SK-N-SH (cell line): ENCODE measurements at regions not wholly inside any gene's neighbourhood (a gene's known extent, or its start where the extent isn't known, plus 50 kb on each side); places are given as distances from the start of the nearest gene placed in this dataset.

Experiments
- CTCF ChIA-PET: fragments of 300-600, 350-600 bp; formaldehyde crosslinking; extraction: SDS; loops from one replicate; lab custom pipeline; 2021; lab: Yijun Ruan, JAX
- POLR2A ChIA-PET: fragments of 350-600 bp; sonication (Branson Sonifier 250); formaldehyde crosslinking; extraction: SDS; loops from one replicate; lab custom pipeline; 2020; ENCODE audit warnings: antibody characterized with exemption, inconsistent platforms; lab: Yijun Ruan, JAX
- DNase-seq: peaks from one replicate; pipeline ENCODE4 v3.0.0; 2012
- H2AFZ ChIP-seq: fragments of 200-600 bp; sonication (generic); 2 replicates; pipeline ENCODE4 v1.8.1; 2016; ENCODE audit warnings: antibody characterized with exemption, mild to moderate bottlenecking, low read depth
- H3F3A ChIP-seq: fragments of 200-600 bp; sonication (generic); replicated peaks from 2 replicates; pipeline ENCODE3; 2016; ENCODE audit warnings: antibody characterized with exemption, mild to moderate bottlenecking; ENCODE audit not compliant: insufficient read depth
- H3K27ac ChIP-seq, 2 experiments: fragments of 200-500 bp in 1 of 2; fragments of 200-600 bp in 1 of 2; sonication (Bioruptor generic) in 1 of 2; sonication (generic), shearing (Covaris generic) in 1 of 2; 2 replicates each; pipeline versions ENCODE4 v1.5.1 to v1.6.1; 2014 to 2016; ENCODE audit warnings: low read depth in 2 of 2, inconsistent platforms in 1 of 2, low read length in 1 of 2, mild to moderate bottlenecking in 1 of 2, mixed read lengths in 1 of 2
- H3K27me3 ChIP-seq: fragments of 200-600 bp; sonication (generic), shearing (Covaris generic); 2 replicates; pipeline ENCODE4 v1.6.1; 2016; ENCODE audit warnings: mixed run types; ENCODE audit not compliant: insufficient read depth
- H3K36me3 ChIP-seq, 2 experiments: fragments of 200-500 bp in 1 of 2; fragments of 200-600 bp in 1 of 2; sonication (Bioruptor generic) in 1 of 2; sonication (generic) in 1 of 2; replicated peaks in 1 of 2; 2 replicates each; pipeline versions ENCODE3 to v1.5.1; 2014 to 2016; ENCODE audit warnings: low read length in 1 of 2, mild to moderate bottlenecking in 1 of 2; ENCODE audit not compliant: insufficient read depth in 2 of 2, control insufficient read depth in 1 of 2
- H3K4me1 ChIP-seq, 2 experiments: fragments of 200-500 bp in 1 of 2; fragments of 200-600 bp in 1 of 2; sonication (Bioruptor generic) in 1 of 2; sonication (generic), shearing (Covaris generic) in 1 of 2; 2 replicates each; pipeline versions ENCODE4 v1.5.1 to v1.6.1; 2014 to 2016; ENCODE audit warnings: low read depth in 1 of 2, low read length in 1 of 2, mixed run types in 1 of 2; ENCODE audit not compliant: insufficient read depth in 2 of 2, control insufficient read depth in 1 of 2
- H3K4me2 ChIP-seq: fragments of 200-600 bp; sonication (generic), shearing (Covaris generic); 2 replicates; pipeline ENCODE4 v1.6.1; 2017; ENCODE audit warnings: mixed run types
- H3K4me3 ChIP-seq, 2 experiments: fragments of 200-500 bp in 1 of 2; fragments of 200-600 bp in 1 of 2; sonication (Bioruptor generic) in 1 of 2; sonication (generic), shearing (Covaris generic) in 1 of 2; 2 replicates each; pipeline versions ENCODE4 v1.5.1 to v1.8.1; 2014 to 2016; ENCODE audit warnings: low read depth in 2 of 2, inconsistent platforms in 1 of 2, low read length in 1 of 2, mild to moderate bottlenecking in 1 of 2, mixed read lengths in 1 of 2, moderate library complexity in 1 of 2
- H3K79me2 ChIP-seq: fragments of 200-600 bp; sonication (generic); 2 replicates; pipeline ENCODE4 v1.8.1; 2017; ENCODE audit warnings: mild to moderate bottlenecking; ENCODE audit not compliant: insufficient read depth
- H3K9ac ChIP-seq: fragments of 200-600 bp; sonication (generic); 2 replicates; pipeline ENCODE4 v1.6.1; 2017; ENCODE audit warnings: mixed run types
- H3K9me2 ChIP-seq: fragments of 200-600 bp; sonication (generic); 2 replicates; pipeline ENCODE4 v1.6.1; 2017; ENCODE audit warnings: mixed run types
- H3K9me3 ChIP-seq: fragments of 200-600 bp; sonication (generic); 2 replicates; pipeline ENCODE4 v1.6.1; 2017; ENCODE audit warnings: mixed run types, mild to moderate bottlenecking, moderate library complexity
- H4K20me1 ChIP-seq: fragments of 200-600 bp; sonication (generic); 2 replicates; pipeline ENCODE4 v1.6.1; 2017; ENCODE audit warnings: mild to moderate bottlenecking, mixed run types; ENCODE audit not compliant: insufficient read depth
- CHD2 ChIP-seq: fragments of 150-350 bp; IDR thresholded peaks from 2 replicates; pipeline ENCODE4 v1.6.1; 2018; ENCODE audit warnings: low read length; ENCODE audit not compliant: partially characterized antibody
- EP300 ChIP-seq, 2 experiments: IDR thresholded peaks; 2 replicates each; pipeline versions ENCODE4 v1.4.0 to v1.6.1; 2012; ENCODE audit warnings: borderline replicate concordance in 1 of 2, low read depth in 1 of 2, low read length in 1 of 2
- EZH2phosphoT487 ChIP-seq: fragments of 200-600 bp; sonication (generic); IDR thresholded peaks from 2 replicates; pipeline ENCODE4 v1.6.1; 2017; ENCODE audit warnings: low read depth, mixed run types, mild to moderate bottlenecking, antibody characterized with exemption, moderate library complexity, borderline replicate concordance
- FOSL2 ChIP-seq: IDR thresholded peaks from 2 replicates; pipeline ENCODE4 v1.4.0; 2012; ENCODE audit warnings: low read depth, mild to moderate bottlenecking, moderate library complexity, borderline replicate concordance
- FOXM1 ChIP-seq: IDR thresholded peaks from 2 replicates; pipeline ENCODE4 v1.4.0; 2012; ENCODE audit warnings: low read depth, mild to moderate bottlenecking
- GABPA ChIP-seq: IDR thresholded peaks from 2 replicates; pipeline ENCODE4 v1.4.0; 2012; ENCODE audit warnings: low read depth, mild to moderate bottlenecking
- GATA2 ChIP-seq: sonication (generic); formaldehyde crosslinking; IDR thresholded peaks from 2 replicates; pipeline ENCODE4 v1.5.0; 2020; ENCODE audit warnings: mild to moderate bottlenecking, missing genetic modification reagents
- MXI1 ChIP-seq: IDR thresholded peaks from 2 replicates; pipeline ENCODE4 v1.6.1; 2012; ENCODE audit warnings: mild to moderate bottlenecking, low read depth, low read length, improper control_type of control experiment
- NRF1 ChIP-seq: IDR thresholded peaks from 2 replicates; pipeline ENCODE4 v1.6.1; 2012; ENCODE audit warnings: low read depth, mild to moderate bottlenecking, low read length
- RAD21 ChIP-seq: IDR thresholded peaks from 2 replicates; pipeline ENCODE4 v1.6.1; 2012; ENCODE audit warnings: mild to moderate bottlenecking, low read length
- RCOR1 ChIP-seq: fragments of 150-350 bp; IDR thresholded peaks from 2 replicates; pipeline ENCODE4 v1.6.1; 2017; ENCODE audit warnings: antibody characterized with exemption, low read length
- RFX5 ChIP-seq: IDR thresholded peaks from 2 replicates; pipeline ENCODE4 v1.6.1; 2012; ENCODE audit warnings: mild to moderate bottlenecking, improper control_type of control experiment, low read length
- SIN3A ChIP-seq: IDR thresholded peaks from 2 replicates; pipeline ENCODE4 v1.6.1; 2012; ENCODE audit warnings: low read depth, mild to moderate bottlenecking, low read length, moderate library complexity, borderline replicate concordance
- SMC3 ChIP-seq: IDR thresholded peaks from 2 replicates; pipeline ENCODE4 v1.6.1; 2012; ENCODE audit warnings: low read depth, low read length, improper control_type of control experiment
- TAF1 ChIP-seq: IDR thresholded peaks from 2 replicates; pipeline ENCODE4 v1.6.1; 2012; ENCODE audit warnings: low read depth, mild to moderate bottlenecking, low read length, moderate library complexity, borderline replicate concordance
- TCF12 ChIP-seq: IDR thresholded peaks from 2 replicates; pipeline ENCODE4 v1.4.0; 2012
- TEAD4 ChIP-seq: IDR thresholded peaks from 2 replicates; pipeline ENCODE4 v1.4.0; 2012; ENCODE audit warnings: mild to moderate bottlenecking, borderline replicate concordance; ENCODE audit not compliant: insufficient read depth
- YY1 ChIP-seq: IDR thresholded peaks from 2 replicates; pipeline ENCODE4 v1.4.0; 2012; ENCODE audit warnings: low read depth, mild to moderate bottlenecking
- WGBS: methylation state at CpG from one replicate; pipeline ENCODE4 v1.1.6; 2017; ENCODE audit warnings: low lambda C conversion rate; 5-methylcytosine and 5-hydroxymethylcytosine counted together
- TF ChIP-seq, protein P1 (sequence below): IDR thresholded peaks from 2 replicates; pipeline ENCODE4 v1.6.1; 2012; ENCODE audit warnings: mild to moderate bottlenecking, low read depth, low read length, moderate library complexity
- TF ChIP-seq, protein P2 (sequence below): IDR thresholded peaks from 2 replicates; pipeline ENCODE4 v1.4.0; 2012; ENCODE audit warnings: low read depth, borderline replicate concordance
- TF ChIP-seq, protein P3 (sequence below): IDR thresholded peaks from 2 replicates; pipeline ENCODE4; 2012
- TF ChIP-seq, protein P4 (sequence below): IDR thresholded peaks from 2 replicates; pipeline ENCODE4 v1.4.0; 2012; ENCODE audit warnings: low read depth

DNA sequence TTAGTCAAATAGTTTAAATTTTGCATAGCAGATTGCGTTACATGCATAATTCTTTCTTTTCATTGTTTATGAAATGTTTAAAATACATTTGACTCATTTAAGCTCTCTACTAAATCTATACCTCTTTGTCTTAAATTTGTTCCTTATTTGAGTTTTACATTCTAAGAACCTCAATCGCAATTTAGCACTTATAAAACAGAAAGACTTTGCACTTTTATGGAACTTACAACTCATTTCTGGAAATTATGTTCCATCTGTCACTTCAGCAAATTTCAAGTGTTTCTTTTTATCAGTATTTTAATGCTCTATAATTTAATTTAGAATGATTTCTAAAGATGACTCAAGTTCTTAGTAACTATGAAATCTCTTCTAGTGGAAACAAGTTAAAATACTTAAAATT lies 1505.8 kb upstream of the SPRY2 start:
- 5% methylated on average over 2 of the region's 2 CpGs for WGBS

DNA sequence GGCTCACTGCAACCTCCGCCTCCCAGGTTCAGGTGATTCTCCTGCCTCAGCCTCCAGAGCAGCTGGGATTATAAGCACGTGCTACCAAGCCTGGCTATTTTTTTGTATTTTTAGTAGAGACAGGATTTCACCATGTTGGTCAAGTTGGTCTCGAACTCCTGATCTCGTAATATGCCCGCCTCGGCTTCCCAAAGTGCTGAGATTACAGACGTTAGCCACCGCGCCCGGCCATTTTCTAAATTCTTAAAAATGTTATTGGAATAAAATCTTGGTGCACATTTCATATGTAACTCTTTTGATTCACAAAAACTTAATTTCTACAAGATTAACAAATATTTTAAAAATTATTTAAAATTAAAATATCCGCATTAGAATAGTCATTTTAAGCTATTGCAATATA lies 1480.3 kb upstream of the SPRY2 start:
- H4K20me1 ChIP-seq, result no peaks in the 10 kb centered on the region
- H3F3A ChIP-seq, result no peaks in the 10 kb centered on the region
- CTCF ChIA-PET, result no interaction called here
- H3K36me3 ChIP-seq, result no peaks in the 10 kb centered on the region
- no peaks in the 10 kb centered on the region for H3K27me3 ChIP-seq
- TF ChIP-seq CHD2 (no peak), EP300 (IDR thresholded peaks at IDR 0.05; ENCODE audit: borderline replicate concordance in 1 of 2, low read depth in 1 of 2, low read length in 1 of 2) (no peak), SIN3A (no peak), GATA2 (CRISPR knock-in tag) (no peak), YY1 (no peak), GABPA (no peak), EZH2phosphoT487 (no peak), RCOR1 (no peak), SMC3 (no peak), TCF12 (no peak), RFX5 (no peak), FOXM1 (no peak), RAD21 (no peak), NRF1 (no peak), TAF1 (no peak), MXI1 (no peak), FOSL2 (no peak)
- TF ChIP-seq, protein P1, sequence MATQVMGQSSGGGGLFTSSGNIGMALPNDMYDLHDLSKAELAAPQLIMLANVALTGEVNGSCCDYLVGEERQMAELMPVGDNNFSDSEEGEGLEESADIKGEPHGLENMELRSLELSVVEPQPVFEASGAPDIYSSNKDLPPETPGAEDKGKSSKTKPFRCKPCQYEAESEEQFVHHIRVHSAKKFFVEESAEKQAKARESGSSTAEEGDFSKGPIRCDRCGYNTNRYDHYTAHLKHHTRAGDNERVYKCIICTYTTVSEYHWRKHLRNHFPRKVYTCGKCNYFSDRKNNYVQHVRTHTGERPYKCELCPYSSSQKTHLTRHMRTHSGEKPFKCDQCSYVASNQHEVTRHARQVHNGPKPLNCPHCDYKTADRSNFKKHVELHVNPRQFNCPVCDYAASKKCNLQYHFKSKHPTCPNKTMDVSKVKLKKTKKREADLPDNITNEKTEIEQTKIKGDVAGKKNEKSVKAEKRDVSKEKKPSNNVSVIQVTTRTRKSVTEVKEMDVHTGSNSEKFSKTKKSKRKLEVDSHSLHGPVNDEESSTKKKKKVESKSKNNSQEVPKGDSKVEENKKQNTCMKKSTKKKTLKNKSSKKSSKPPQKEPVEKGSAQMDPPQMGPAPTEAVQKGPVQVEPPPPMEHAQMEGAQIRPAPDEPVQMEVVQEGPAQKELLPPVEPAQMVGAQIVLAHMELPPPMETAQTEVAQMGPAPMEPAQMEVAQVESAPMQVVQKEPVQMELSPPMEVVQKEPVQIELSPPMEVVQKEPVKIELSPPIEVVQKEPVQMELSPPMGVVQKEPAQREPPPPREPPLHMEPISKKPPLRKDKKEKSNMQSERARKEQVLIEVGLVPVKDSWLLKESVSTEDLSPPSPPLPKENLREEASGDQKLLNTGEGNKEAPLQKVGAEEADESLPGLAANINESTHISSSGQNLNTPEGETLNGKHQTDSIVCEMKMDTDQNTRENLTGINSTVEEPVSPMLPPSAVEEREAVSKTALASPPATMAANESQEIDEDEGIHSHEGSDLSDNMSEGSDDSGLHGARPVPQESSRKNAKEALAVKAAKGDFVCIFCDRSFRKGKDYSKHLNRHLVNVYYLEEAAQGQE, result no peak
- TF ChIP-seq, protein P2, sequence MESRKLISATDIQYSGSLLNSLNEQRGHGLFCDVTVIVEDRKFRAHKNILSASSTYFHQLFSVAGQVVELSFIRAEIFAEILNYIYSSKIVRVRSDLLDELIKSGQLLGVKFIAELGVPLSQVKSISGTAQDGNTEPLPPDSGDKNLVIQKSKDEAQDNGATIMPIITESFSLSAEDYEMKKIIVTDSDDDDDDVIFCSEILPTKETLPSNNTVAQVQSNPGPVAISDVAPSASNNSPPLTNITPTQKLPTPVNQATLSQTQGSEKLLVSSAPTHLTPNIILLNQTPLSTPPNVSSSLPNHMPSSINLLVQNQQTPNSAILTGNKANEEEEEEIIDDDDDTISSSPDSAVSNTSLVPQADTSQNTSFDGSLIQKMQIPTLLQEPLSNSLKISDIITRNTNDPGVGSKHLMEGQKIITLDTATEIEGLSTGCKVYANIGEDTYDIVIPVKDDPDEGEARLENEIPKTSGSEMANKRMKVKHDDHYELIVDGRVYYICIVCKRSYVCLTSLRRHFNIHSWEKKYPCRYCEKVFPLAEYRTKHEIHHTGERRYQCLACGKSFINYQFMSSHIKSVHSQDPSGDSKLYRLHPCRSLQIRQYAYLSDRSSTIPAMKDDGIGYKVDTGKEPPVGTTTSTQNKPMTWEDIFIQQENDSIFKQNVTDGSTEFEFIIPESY, result no peak
- TF ChIP-seq, protein P3, sequence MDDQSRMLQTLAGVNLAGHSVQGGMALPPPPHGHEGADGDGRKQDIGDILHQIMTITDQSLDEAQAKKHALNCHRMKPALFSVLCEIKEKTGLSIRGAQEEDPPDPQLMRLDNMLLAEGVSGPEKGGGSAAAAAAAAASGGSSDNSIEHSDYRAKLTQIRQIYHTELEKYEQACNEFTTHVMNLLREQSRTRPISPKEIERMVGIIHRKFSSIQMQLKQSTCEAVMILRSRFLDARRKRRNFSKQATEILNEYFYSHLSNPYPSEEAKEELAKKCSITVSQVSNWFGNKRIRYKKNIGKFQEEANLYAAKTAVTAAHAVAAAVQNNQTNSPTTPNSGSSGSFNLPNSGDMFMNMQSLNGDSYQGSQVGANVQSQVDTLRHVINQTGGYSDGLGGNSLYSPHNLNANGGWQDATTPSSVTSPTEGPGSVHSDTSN, result no peak
- no peak for DNase-seq
- no peak overlapping the region for H3K4me2 ChIP-seq
- no peak overlapping the region for H3K4me3 ChIP-seq
- whole genome bisulfite sequencing, result 47% methylated on average over 11 of the region's 11 CpGs
- H3K27ac ChIP-seq, result no peak overlapping the region
- H3K79me2 ChIP-seq, result no peaks in the 10 kb centered on the region
- H3K9me3 ChIP-seq, result no peaks in the 10 kb centered on the region; the same call in 1 of the 2 replicates
- no peak overlapping the region for H2AFZ ChIP-seq
- H3K9me2 ChIP-seq, result no peaks in the 10 kb centered on the region
- no peak overlapping the region for H3K9ac ChIP-seq
- no peaks in the 10 kb centered on the region for H3K4me1 ChIP-seq
- POLR2A ChIA-PET, result no interaction called here

More for the DNA sequence above, 1505.8 kb upstream of the SPRY2 start:
- no peaks in the 10 kb centered on the region for H3K27me3 ChIP-seq
- CTCF ChIA-PET, result no interaction called here
- H3K27ac ChIP-seq, result no peak overlapping the region
- H3K36me3 ChIP-seq, result no peaks in the 10 kb centered on the region
- no peak overlapping the region for H3K4me3 ChIP-seq
- no peak overlapping the region for H3K4me2 ChIP-seq
- H3K79me2 ChIP-seq, result no peaks in the 10 kb centered on the region
- H2AFZ ChIP-seq, result no peak overlapping the region; the same call in 1 of the 2 replicates
- no peaks in the 10 kb centered on the region for H4K20me1 ChIP-seq
- DNase-seq, result no peak
- H3K4me1 ChIP-seq, result no peaks in the 10 kb centered on the region
- no peaks in the 10 kb centered on the region for H3K9me3 ChIP-seq
- POLR2A ChIA-PET, result no interaction called here
- H3K9me2 ChIP-seq, result no peaks in the 10 kb centered on the region
- no peak overlapping the region for H3K9ac ChIP-seq
- no peak for TF ChIP-seq GABPA
- TF ChIP-seq TEAD4, result no peak
- TF ChIP-seq, protein P4, sequence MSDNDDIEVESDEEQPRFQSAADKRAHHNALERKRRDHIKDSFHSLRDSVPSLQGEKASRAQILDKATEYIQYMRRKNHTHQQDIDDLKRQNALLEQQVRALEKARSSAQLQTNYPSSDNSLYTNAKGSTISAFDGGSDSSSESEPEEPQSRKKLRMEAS, result no peak
- no peak for TF ChIP-seq RCOR1
- no peaks in the 10 kb centered on the region for H3F3A ChIP-seq
